HCT116 (cell line): ENCODE measurements at regions not wholly inside any gene's neighbourhood (a gene's known extent, or its start where the extent isn't known, plus 50 kb on each side); places are given as distances from the start of the nearest gene placed in this dataset.

Experiments
- ATAC-seq: fragments of 200-7000 bp; cut with Tn5 transposase; 2 replicates; pipeline ENCODE4 v1.9.1; 2020; ENCODE audit warnings: mild to moderate bottlenecking, moderate library complexity
- BruUV-seq: library from RNA; stranded (reverse); fragments of 400-500 nt; replicated peaks from 2 replicates; lab custom pipeline; 2021; lab: Mats Ljungman, UMichigan
- CTCF ChIA-PET: fragments of 300-600 bp; sonication (Branson Sonifier 250); formaldehyde crosslinking; loops from one replicate; lab custom pipeline; 2021; ENCODE audit warnings: antibody characterized with exemption; lab: Charles Lee
- POLR2A ChIA-PET: fragments of 300-600, 350-600 bp; sonication (Branson Sonifier 250); formaldehyde crosslinking; loops from one replicate; lab custom pipeline; 2021; ENCODE audit warnings: antibody characterized with exemption; lab: Charles Lee
- RAD21 ChIA-PET, 2 experiments: fragments of 300-600 bp; sonication (Branson Sonifier 250); formaldehyde crosslinking; loops; one replicate each; lab custom pipeline; 2023; ENCODE audit warnings: low total read pairs in 2 of 2; ENCODE audit not compliant: uncharacterized antibody in 2 of 2, unreplicated experiment in 2 of 2, low non-redundant PET in 1 of 2; lab: Charles Lee
- DNase-seq: peaks from one replicate; pipeline ENCODE4 v3.0.0-alpha.2; 2010; ENCODE audit warnings: low read depth, low spot score
- H2AFZ ChIP-seq: fragments of 200-600 bp; shearing (Covaris generic), sonication (generic); 2 replicates; pipeline ENCODE4 v1.6.1; 2017; ENCODE audit warnings: low read depth, mixed run types, mixed read lengths, antibody characterized with exemption, low read length; ENCODE audit not compliant: poor library complexity, severe bottlenecking
- H3K27ac ChIP-seq: 2 replicates; pipeline ENCODE4 v1.5.1; 2012; ENCODE audit warnings: low read depth, low read length
- H3K27me3 ChIP-seq: fragments of 200-600 bp; sonication (generic); 2 replicates; pipeline ENCODE4 v1.6.1; 2016; ENCODE audit warnings: mixed run types, low read length, mixed read lengths; ENCODE audit not compliant: insufficient read depth
- H3K36me3 ChIP-seq, 2 experiments: fragments of 200-500 bp in 1 of 2; fragments of 200-600 bp in 1 of 2; sonication (Bioruptor generic) in 1 of 2; sonication (generic) in 1 of 2; 2 replicates each; pipeline versions ENCODE4 v1.5.1 to v1.6.1; 2014 to 2016; ENCODE audit warnings: low read length in 2 of 2, inconsistent platforms in 1 of 2, mixed read lengths in 1 of 2, mixed run types in 1 of 2; ENCODE audit not compliant: insufficient read depth in 2 of 2, control insufficient read depth in 1 of 2
- H3K4me1 ChIP-seq, 2 experiments: fragments of 200-600 bp in 1 of 2; sonication (generic) in 1 of 2; 2 replicates each; pipeline versions ENCODE4 v1.5.1 to v1.6.1; 2012 to 2017; ENCODE audit warnings: low read length in 2 of 2, inconsistent platforms in 1 of 2, mild to moderate bottlenecking in 1 of 2, mixed read lengths in 1 of 2, mixed run types in 1 of 2, moderate library complexity in 1 of 2; ENCODE audit not compliant: insufficient read depth in 2 of 2, control insufficient read depth in 1 of 2
- H3K4me2 ChIP-seq: fragments of 200-600 bp; sonication (generic); 2 replicates; pipeline ENCODE4 v1.6.1; 2017; ENCODE audit warnings: mixed run types, low read length, mixed read lengths
- H3K4me3 ChIP-seq, 2 experiments: fragments of 200-600 bp in 1 of 2; sonication (generic) in 1 of 2; replicated peaks in 1 of 2; 2 replicates each; pipeline ENCODE4 v1.5.1; 2011 to 2016; ENCODE audit warnings: low read length in 2 of 2, control low read depth in 1 of 2, low read depth in 1 of 2, mild to moderate bottlenecking in 1 of 2, mixed read lengths in 1 of 2, mixed run types in 1 of 2
- H3K79me2 ChIP-seq: fragments of 200-600 bp; sonication (generic); 2 replicates; pipeline ENCODE4 v1.6.1; 2017; ENCODE audit warnings: mild to moderate bottlenecking, mixed run types, low read length, moderate library complexity, mixed read lengths; ENCODE audit not compliant: insufficient read depth
- H3K9ac ChIP-seq: fragments of 200-600 bp; sonication (generic); 2 replicates; pipeline ENCODE4 v1.6.1; 2016; ENCODE audit warnings: low read length, mixed read lengths
- H3K9me2 ChIP-seq: fragments of 200-600 bp; sonication (generic), shearing (Covaris generic); 2 replicates; pipeline ENCODE4 v1.6.1; 2017; ENCODE audit warnings: mixed run types, mild to moderate bottlenecking, moderate library complexity; ENCODE audit not compliant: insufficient read depth
- H3K9me3 ChIP-seq, 2 experiments: fragments of 200-500 bp in 1 of 2; fragments of 200-600 bp in 1 of 2; sonication (Bioruptor generic) in 1 of 2; sonication (generic) in 1 of 2; 2 replicates each; pipeline ENCODE4 v1.6.1; 2014 to 2017; ENCODE audit warnings: low read length in 2 of 2, mixed read lengths in 2 of 2, inconsistent platforms in 1 of 2, low read depth in 1 of 2, mild to moderate bottlenecking in 1 of 2, mixed run types in 1 of 2, moderate library complexity in 1 of 2; ENCODE audit not compliant: control insufficient read depth in 1 of 2, insufficient read depth in 1 of 2
- H4K20me1 ChIP-seq: fragments of 200-600 bp; sonication (generic), shearing (Covaris generic); 2 replicates; pipeline ENCODE4 v1.6.1; 2017; ENCODE audit warnings: mixed run types, mild to moderate bottlenecking, moderate library complexity; ENCODE audit not compliant: insufficient read depth
- CBX3 ChIP-seq: IDR thresholded peaks from 2 replicates; pipeline ENCODE4 v1.6.1; 2012; ENCODE audit warnings: low read depth
- CEBPB ChIP-seq: IDR thresholded peaks from 2 replicates; pipeline ENCODE4 v1.6.1; 2012; ENCODE audit warnings: low read depth
- EZH2 ChIP-seq: fragments of 200-600 bp; sonication (generic); IDR thresholded peaks from 2 replicates; pipeline ENCODE4 v1.6.1; 2017; ENCODE audit warnings: antibody characterized with exemption, mixed run types
- FOSL1 ChIP-seq: IDR thresholded peaks from 2 replicates; pipeline ENCODE4 v1.6.1; 2012; ENCODE audit warnings: low read depth
- JUND ChIP-seq: IDR thresholded peaks from 2 replicates; pipeline ENCODE4 v1.6.1; 2012
- POLR2A ChIP-seq: IDR thresholded peaks from 2 replicates; pipeline ENCODE4 v1.7.0; 2011; ENCODE audit warnings: borderline replicate concordance; ENCODE audit not compliant: insufficient read depth, insufficient read length; ENCODE audit errors: extremely low read depth
- POLR2AphosphoS5 ChIP-seq: IDR thresholded peaks from 2 replicates; pipeline ENCODE4 v1.6.1; 2011; ENCODE audit warnings: mild to moderate bottlenecking, low read depth, low read length, moderate library complexity
- RAD21 ChIP-seq: IDR thresholded peaks from 2 replicates; pipeline ENCODE4 v1.6.1; 2012; ENCODE audit warnings: low read depth, mild to moderate bottlenecking
- SIN3A ChIP-seq: IDR thresholded peaks from 2 replicates; pipeline ENCODE4 v1.6.1; 2012; ENCODE audit warnings: low read depth
- SRF ChIP-seq: IDR thresholded peaks from 2 replicates; pipeline ENCODE4 v1.6.1; 2012; ENCODE audit warnings: low read depth
- TCF7L2 ChIP-seq: IDR thresholded peaks from 2 replicates; pipeline ENCODE4 v1.7.0; 2011; ENCODE audit warnings: borderline replicate concordance, inconsistent platforms; ENCODE audit not compliant: insufficient read depth, insufficient read length; ENCODE audit errors: extremely low read depth
- ZNF274 ChIP-seq: fragments of 200-500 bp; sonication (Bioruptor generic); IDR thresholded peaks from 2 replicates; pipeline ENCODE4 v1.6.1; 2014; ENCODE audit warnings: mild to moderate bottlenecking, low read depth, low read length, inconsistent platforms
- intact Hi-C: fragments of 100-400 bp; cut with micrococcal nuclease; formaldehyde crosslinking; loops from 2 replicates; pipeline ENCODE4 v1.10.0; 2022

DNA sequence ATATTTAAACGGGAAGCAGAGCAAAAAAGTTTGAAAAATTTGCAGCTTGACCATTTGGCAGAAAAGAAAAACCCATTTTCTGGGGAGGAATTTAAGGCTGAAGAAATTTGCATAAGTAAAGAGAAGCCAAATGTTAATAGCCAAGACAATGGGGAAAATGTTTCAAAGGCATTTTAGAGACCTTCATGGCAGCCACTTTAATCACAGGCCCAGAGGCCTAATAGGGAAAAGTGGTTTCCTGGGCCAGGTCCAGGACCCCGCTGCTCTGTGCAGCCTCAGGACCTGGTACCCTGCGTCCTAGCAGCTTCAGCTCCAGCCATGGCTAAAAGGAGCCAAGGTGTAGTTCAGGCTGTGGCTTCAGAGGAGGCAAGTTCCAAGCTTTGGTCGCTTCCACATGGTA, 507.3 kb downstream of the SLCO4C1 start:
- no peaks in the 10 kb centered on the region for H3K27me3 ChIP-seq
- H3K9me3 ChIP-seq = no peaks in the 10 kb centered on the region
- intact Hi-C loops = no loop called here
- H2AFZ ChIP-seq = no peak overlapping the region
- no peak overlapping the region for H3K4me2 ChIP-seq
- H3K79me2 ChIP-seq = no peaks in the 10 kb centered on the region
- ChIA-PET POLR2A (no interaction called here), CTCF (no interaction called here), RAD21 (no interaction called here)
- no peaks in the 10 kb centered on the region for H4K20me1 ChIP-seq
- TF ChIP-seq JUND (no peak), RAD21 (no peak), POLR2AphosphoS5 (no peak), FOSL1 (no peak), ZNF274 (no peak), CEBPB (no peak), EZH2 (no peak), SIN3A (no peak), POLR2A (no peak), CBX3 (no peak)
- DNase-seq (no peak), ATAC-seq (no peak)
- H3K27ac ChIP-seq = no peak overlapping the region
- no peaks in the 10 kb centered on the region for H3K4me1 ChIP-seq
- H3K9me2 ChIP-seq = no peaks in the 10 kb centered on the region
- no peaks in the 10 kb centered on the region for H3K36me3 ChIP-seq
- no TSS peak for BruUV-seq
- no peak overlapping the region for H3K4me3 ChIP-seq
- H3K9ac ChIP-seq = no peak overlapping the region

DNA sequence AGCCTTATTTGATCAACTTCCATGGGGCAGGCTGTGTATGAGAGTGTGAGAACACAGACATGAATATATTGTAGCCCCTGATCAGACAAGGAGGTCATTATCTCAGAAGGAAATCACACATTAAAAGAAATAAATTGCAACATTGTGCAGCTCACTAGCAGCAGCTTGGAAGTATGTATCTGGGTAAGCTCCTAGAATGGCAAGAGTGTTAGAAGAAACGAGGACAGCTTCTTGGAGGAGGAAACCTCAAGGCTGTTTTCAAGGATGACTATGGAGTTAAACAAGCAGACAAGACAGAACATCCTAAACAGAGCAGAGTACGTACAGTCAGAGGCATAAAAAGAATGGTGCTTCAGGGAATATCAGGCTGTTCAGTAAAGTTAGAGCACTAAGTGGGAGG, 511.0 kb downstream of the SLCO4C1 start:
- Histone ChIP-seq H3K27ac (no peak overlapping the region), H4K20me1 (no peaks in the 10 kb centered on the region), H3K9me2 (no peaks in the 10 kb centered on the region), H3K4me2 (no peak overlapping the region), H3K9me3 (no peaks in the 10 kb centered on the region)
- ATAC-seq (no peak), DNase-seq (no peak)
- ChIA-PET RAD21 (no interaction called here), CTCF (no interaction called here)
- no TSS peak for BruUV-seq
- TF ChIP-seq EZH2 (no peak), POLR2AphosphoS5 (no peak), SIN3A (no peak), ZNF274 (no peak), SRF (no peak), TCF7L2 (no peak)
- TF ChIP-seq, all 23 proteins: peak for 0
- Histone ChIP-seq H3K79me2 (no peaks in the 10 kb centered on the region), H2AFZ (no peak overlapping the region), H3K4me1 (no peaks in the 10 kb centered on the region), H3K4me3 (no peak overlapping the region), H3K27me3 (no peaks in the 10 kb centered on the region), H3K36me3 (no peaks in the 10 kb centered on the region), H3K9ac (no peak overlapping the region)
- intact Hi-C loops = no loop called here
- POLR2A ChIA-PET = no interaction called here
